ENCODE measurements at regions not wholly inside any gene's neighbourhood (a gene's known extent, or its start where the extent isn't known, plus 50 kb on each side); places are given as distances from the start of the nearest gene placed in this dataset.

- no peak for TF ChIP-seq CTCF (conservative IDR thresholded peaks at IDR 0.05; ENCODE audit: low read depth, low read length)
- no peak overlapping the region for H3K4me3 ChIP-seq (ENCODE audit: low read length)
- DNase-seq (ENCODE audit: low read depth), result no peak
Measured at GRCh38 chr5:58284886-58285285, 175.0 kb downstream of the PLK2 start.

- TF ChIP-seq CTCF (conservative IDR thresholded peaks at IDR 0.05; ENCODE audit: low read depth, low read length), result no peak
- DNase-seq (ENCODE audit: low read depth), result no peak
- no peak overlapping the region for H3K4me3 ChIP-seq (ENCODE audit: low read length)
Measured at GRCh38 chr5:58281189-58281588, 178.7 kb downstream of the PLK2 start.

- no peak for DNase-seq (ENCODE audit: low read depth)
- no peak for TF ChIP-seq CTCF (conservative IDR thresholded peaks at IDR 0.05; ENCODE audit: low read depth, low read length)
- H3K4me3 ChIP-seq (ENCODE audit: low read length), result no peak overlapping the region
Measured at GRCh38 chr5:58279259-58279658, 180.6 kb downstream of the PLK2 start.

- no peak for DNase-seq (ENCODE audit: low read depth)
- no peak overlapping the region for H3K4me3 ChIP-seq (ENCODE audit: low read length)
- TF ChIP-seq CTCF (conservative IDR thresholded peaks at IDR 0.05; ENCODE audit: low read depth, low read length), result no peak
Measured at GRCh38 chr5:58276431-58276830, 183.5 kb downstream of the PLK2 start.

GRCh38 chr5:58275516-58275915, 184.4 kb downstream of the PLK2 start:
- no peak overlapping the region for H3K4me3 ChIP-seq (ENCODE audit: low read length)
- no peak for TF ChIP-seq CTCF (conservative IDR thresholded peaks at IDR 0.05; ENCODE audit: low read depth, low read length)
- DNase-seq (ENCODE audit: low read depth), result no peak

- no peak overlapping the region for H3K4me3 ChIP-seq (ENCODE audit: low read length)
- TF ChIP-seq CTCF (conservative IDR thresholded peaks at IDR 0.05; ENCODE audit: low read depth, low read length), result no peak
- no peak for DNase-seq (ENCODE audit: low read depth)
Measured at GRCh38 chr5:58274191-58274590, 185.7 kb downstream of the PLK2 start.

GRCh38 chr5:58273711-58274110, 186.2 kb downstream of the PLK2 start:
- no peak for TF ChIP-seq CTCF (conservative IDR thresholded peaks at IDR 0.05; ENCODE audit: low read depth, low read length)
- DNase-seq (ENCODE audit: low read depth), result no peak
- H3K4me3 ChIP-seq (ENCODE audit: low read length), result no peak overlapping the region

All from retinal pigment epithelial cell (primary cell).